ENCODE measurements at regions not wholly inside any gene's neighbourhood (a gene's known extent, or its start where the extent isn't known, plus 50 kb on each side); places are given as distances from the start of the nearest gene placed in this dataset.

- no peaks in the 10 kb centered on the region for H3K79me2 ChIP-seq (ENCODE audit: insufficient read depth, low read length)
- H2AFZ ChIP-seq (ENCODE audit: low read length), result no peak overlapping the region
- no peaks in the 10 kb centered on the region for H4K20me1 ChIP-seq (ENCODE audit: insufficient read depth, low read length)
- H3K27me3 ChIP-seq (ENCODE audit: insufficient read depth, low read length), result no peaks in the 10 kb centered on the region
- no peak for TF ChIP-seq EZH2 (IDR thresholded peaks at IDR 0.05; ENCODE audit: borderline replicate concordance, low read length)
- TF ChIP-seq, protein P1, sequence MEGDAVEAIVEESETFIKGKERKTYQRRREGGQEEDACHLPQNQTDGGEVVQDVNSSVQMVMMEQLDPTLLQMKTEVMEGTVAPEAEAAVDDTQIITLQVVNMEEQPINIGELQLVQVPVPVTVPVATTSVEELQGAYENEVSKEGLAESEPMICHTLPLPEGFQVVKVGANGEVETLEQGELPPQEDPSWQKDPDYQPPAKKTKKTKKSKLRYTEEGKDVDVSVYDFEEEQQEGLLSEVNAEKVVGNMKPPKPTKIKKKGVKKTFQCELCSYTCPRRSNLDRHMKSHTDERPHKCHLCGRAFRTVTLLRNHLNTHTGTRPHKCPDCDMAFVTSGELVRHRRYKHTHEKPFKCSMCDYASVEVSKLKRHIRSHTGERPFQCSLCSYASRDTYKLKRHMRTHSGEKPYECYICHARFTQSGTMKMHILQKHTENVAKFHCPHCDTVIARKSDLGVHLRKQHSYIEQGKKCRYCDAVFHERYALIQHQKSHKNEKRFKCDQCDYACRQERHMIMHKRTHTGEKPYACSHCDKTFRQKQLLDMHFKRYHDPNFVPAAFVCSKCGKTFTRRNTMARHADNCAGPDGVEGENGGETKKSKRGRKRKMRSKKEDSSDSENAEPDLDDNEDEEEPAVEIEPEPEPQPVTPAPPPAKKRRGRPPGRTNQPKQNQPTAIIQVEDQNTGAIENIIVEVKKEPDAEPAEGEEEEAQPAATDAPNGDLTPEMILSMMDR (IDR thresholded peaks at IDR 0.05; ENCODE audit: low read length), result no peak
- no peak overlapping the region for H3K4me3 ChIP-seq (ENCODE audit: low read depth, low read length, poor library complexity, severe bottlenecking)
- no peaks in the 10 kb centered on the region for H3K9me2 ChIP-seq (ENCODE audit: low read depth, low read length)
- no peaks in the 10 kb centered on the region for H3K4me1 ChIP-seq (ENCODE audit: insufficient read depth, low read length, severe bottlenecking)
- H3K36me3 ChIP-seq (ENCODE audit: insufficient read depth, low read length), result no peaks in the 10 kb centered on the region
- H3F3A ChIP-seq (ENCODE audit: insufficient read depth, low read length), result no peaks in the 10 kb centered on the region
- H3K27ac ChIP-seq (ENCODE audit: low read depth, low read length, poor library complexity, severe bottlenecking), result no peak overlapping the region
- no peaks in the 10 kb centered on the region for H3K9me3 ChIP-seq (ENCODE audit: low read length)
- H3K9ac ChIP-seq (ENCODE audit: low read length), result no peak overlapping the region
- H3K4me2 ChIP-seq (ENCODE audit: low read length), result no peak overlapping the region
These were observed 107.3 kb downstream of the RPL27A start for GRCh38 chr11:8789864-8790263.

GRCh38 chr11:8790968-8791367 lies 108.4 kb downstream of the RPL27A start:
- H4K20me1 ChIP-seq (ENCODE audit: insufficient read depth, low read length), result no peaks in the 10 kb centered on the region
- TF ChIP-seq, protein P1 (IDR thresholded peaks at IDR 0.05; ENCODE audit: low read length), result no peak
- no peak for TF ChIP-seq EZH2 (IDR thresholded peaks at IDR 0.05; ENCODE audit: borderline replicate concordance, low read length)

DNA sequence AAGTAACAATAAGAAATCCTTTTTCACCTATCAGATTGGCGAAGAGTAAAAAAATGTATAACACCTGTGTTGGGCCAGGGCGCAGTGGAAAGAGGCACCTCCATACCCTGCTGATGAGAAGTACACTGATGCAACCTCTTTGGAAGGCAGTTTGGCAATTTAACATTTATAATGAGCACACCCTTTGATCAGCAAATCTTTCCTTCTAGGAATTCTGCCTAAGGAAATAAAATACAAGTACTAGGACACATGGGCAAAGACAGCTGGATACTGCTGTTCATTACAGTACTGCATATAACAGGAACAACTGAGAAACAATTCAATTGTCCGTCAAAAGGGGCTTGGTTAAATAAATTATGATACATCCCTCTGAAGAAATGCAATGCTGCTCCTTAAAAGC lies 110.1 kb downstream of the RPL27A start:
- no peaks in the 10 kb centered on the region for H4K20me1 ChIP-seq (ENCODE audit: insufficient read depth, low read length)
- no peaks in the 10 kb centered on the region for H3K79me2 ChIP-seq (ENCODE audit: insufficient read depth, low read length)
- H3K9me3 ChIP-seq (ENCODE audit: low read length), result no peaks in the 10 kb centered on the region
- H3K27me3 ChIP-seq (ENCODE audit: insufficient read depth, low read length), result no peaks in the 10 kb centered on the region; the same call in 1 of the 2 replicates
- H3K4me2 ChIP-seq (ENCODE audit: low read length), result no peak overlapping the region
- TF ChIP-seq EZH2 (IDR thresholded peaks at IDR 0.05; ENCODE audit: borderline replicate concordance, low read length), result no peak
- TF ChIP-seq, protein P1 (IDR thresholded peaks at IDR 0.05; ENCODE audit: low read length), result no peak
- H3K4me3 ChIP-seq (ENCODE audit: low read depth, low read length, poor library complexity, severe bottlenecking), result no peak overlapping the region
- H3K4me1 ChIP-seq (ENCODE audit: insufficient read depth, low read length, severe bottlenecking), result no peaks in the 10 kb centered on the region
- H2AFZ ChIP-seq (ENCODE audit: low read length), result no peak overlapping the region
- H3K36me3 ChIP-seq (ENCODE audit: insufficient read depth, low read length), result no peaks in the 10 kb centered on the region
- no peaks in the 10 kb centered on the region for H3K9me2 ChIP-seq (ENCODE audit: low read depth, low read length)
- H3K9ac ChIP-seq (ENCODE audit: low read length), result no peak overlapping the region
- no peak overlapping the region for H3K27ac ChIP-seq (ENCODE audit: low read depth, low read length, poor library complexity, severe bottlenecking)
- H3F3A ChIP-seq (ENCODE audit: insufficient read depth, low read length), result no peaks in the 10 kb centered on the region

More at GRCh38 chr11:8790968-8791367, 108.4 kb downstream of the RPL27A start:
- H3K9me2 ChIP-seq (ENCODE audit: low read depth, low read length), result no peaks in the 10 kb centered on the region
- H3F3A ChIP-seq (ENCODE audit: insufficient read depth, low read length), result no peaks in the 10 kb centered on the region
- no peaks in the 10 kb centered on the region for H3K9me3 ChIP-seq (ENCODE audit: low read length)
- H3K27me3 ChIP-seq (ENCODE audit: insufficient read depth, low read length), result no peaks in the 10 kb centered on the region
- H3K4me1 ChIP-seq (ENCODE audit: insufficient read depth, low read length, severe bottlenecking), result no peaks in the 10 kb centered on the region
- no peak overlapping the region for H3K4me3 ChIP-seq (ENCODE audit: low read depth, low read length, poor library complexity, severe bottlenecking)
- H3K27ac ChIP-seq (ENCODE audit: low read depth, low read length, poor library complexity, severe bottlenecking), result no peak overlapping the region
- H3K4me2 ChIP-seq (ENCODE audit: low read length), result no peak overlapping the region
- no peak overlapping the region for H2AFZ ChIP-seq (ENCODE audit: low read length)
- H3K9ac ChIP-seq (ENCODE audit: low read length), result no peak overlapping the region
- no peaks in the 10 kb centered on the region for H3K36me3 ChIP-seq (ENCODE audit: insufficient read depth, low read length)
- H3K79me2 ChIP-seq (ENCODE audit: insufficient read depth, low read length), result no peaks in the 10 kb centered on the region
